Right lobe of liver (tissue), 4 donors: ENCODE measurements at regions not wholly inside any gene's neighbourhood (a gene's known extent, or its start where the extent isn't known, plus 50 kb on each side); places are given as distances from the start of the nearest gene placed in this dataset.

Experiments
- POLR2A ChIP-seq: fragments of 450-650 bp; IDR thresholded peaks from one replicate; pipeline ENCODE4 v1.6.1; 2017; ENCODE audit warnings: antibody characterized with exemption, mild to moderate bottlenecking
- TF ChIP-seq, protein P1 (sequence below), 4 donors: fragments of 200-600 bp in 3 of 4; fragments of 450-650 bp in 1 of 4; IDR thresholded peaks; one replicate each; pipeline versions ENCODE4 v1.5.1 to v1.8.0; 2016 to 2022; ENCODE audit warnings: antibody characterized with exemption in 4 of 4, mild to moderate bottlenecking in 2 of 4
- donor health status: DM: no; HTN: no; CAD: no.
- donor health status: DM: no; HTN: no; CAD: no.
- donor health status: DM: no; HTN: yes; CAD: no.

DNA sequence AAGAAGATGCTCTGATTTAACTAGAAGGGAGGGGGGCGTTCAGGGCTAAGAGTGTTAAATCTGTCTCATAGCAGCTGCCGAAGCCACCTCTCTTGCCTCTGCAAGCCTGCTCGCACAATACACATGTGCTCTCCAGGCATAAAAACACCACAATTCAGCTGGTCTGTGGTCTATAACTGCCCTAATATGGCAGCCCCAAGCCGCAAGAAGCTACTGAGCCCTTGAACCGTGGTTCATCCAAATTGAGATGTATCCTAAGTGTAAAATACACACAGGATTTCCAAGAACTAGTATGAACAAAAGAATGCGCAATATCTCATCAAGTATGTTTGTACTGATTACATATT is 70.8 kb upstream of the FGFR2 start:
- TF ChIP-seq, protein P1, sequence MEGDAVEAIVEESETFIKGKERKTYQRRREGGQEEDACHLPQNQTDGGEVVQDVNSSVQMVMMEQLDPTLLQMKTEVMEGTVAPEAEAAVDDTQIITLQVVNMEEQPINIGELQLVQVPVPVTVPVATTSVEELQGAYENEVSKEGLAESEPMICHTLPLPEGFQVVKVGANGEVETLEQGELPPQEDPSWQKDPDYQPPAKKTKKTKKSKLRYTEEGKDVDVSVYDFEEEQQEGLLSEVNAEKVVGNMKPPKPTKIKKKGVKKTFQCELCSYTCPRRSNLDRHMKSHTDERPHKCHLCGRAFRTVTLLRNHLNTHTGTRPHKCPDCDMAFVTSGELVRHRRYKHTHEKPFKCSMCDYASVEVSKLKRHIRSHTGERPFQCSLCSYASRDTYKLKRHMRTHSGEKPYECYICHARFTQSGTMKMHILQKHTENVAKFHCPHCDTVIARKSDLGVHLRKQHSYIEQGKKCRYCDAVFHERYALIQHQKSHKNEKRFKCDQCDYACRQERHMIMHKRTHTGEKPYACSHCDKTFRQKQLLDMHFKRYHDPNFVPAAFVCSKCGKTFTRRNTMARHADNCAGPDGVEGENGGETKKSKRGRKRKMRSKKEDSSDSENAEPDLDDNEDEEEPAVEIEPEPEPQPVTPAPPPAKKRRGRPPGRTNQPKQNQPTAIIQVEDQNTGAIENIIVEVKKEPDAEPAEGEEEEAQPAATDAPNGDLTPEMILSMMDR (IDR thresholded peaks at IDR 0.05) = no peak
- no peak for TF ChIP-seq POLR2A
